GM10248 (cell line): ENCODE measurements at regions not wholly inside any gene's neighbourhood (a gene's known extent, or its start where the extent isn't known, plus 50 kb on each side); places are given as distances from the start of the nearest gene placed in this dataset.
"Not testable (repeated sequence)": the region's sequence is repeated elsewhere in the genome, so short reads cannot be mapped to it uniquely, and the experiment has no call there.

ENCODE experiments used
- CTCF ChIA-PET: fragments of 300-600 bp; sonication (Branson Sonifier 250); formaldehyde crosslinking; extraction: SDS; loops from one replicate; lab custom pipeline; 2021; ENCODE audit warnings: antibody characterized with exemption; lab: Yijun Ruan, JAX
- POLR2A ChIA-PET: fragments of 350-650 bp; sonication (Branson Sonifier 250); formaldehyde crosslinking; extraction: SDS; loops from one replicate; lab custom pipeline; 2020; ENCODE audit warnings: antibody characterized with exemption; lab: Yijun Ruan, JAX
- DNase-seq: peaks from one replicate; pipeline ENCODE4 v3.0.0; 2012; ENCODE audit errors: extremely low spot score
- TF ChIP-seq, protein P1 (sequence below): IDR thresholded peaks from 2 replicates; pipeline ENCODE4 v1.5.1; 2012; ENCODE audit warnings: mild to moderate bottlenecking, low read depth; ENCODE audit errors: extremely low read depth, missing control alignments, control extremely low read depth

DNA sequence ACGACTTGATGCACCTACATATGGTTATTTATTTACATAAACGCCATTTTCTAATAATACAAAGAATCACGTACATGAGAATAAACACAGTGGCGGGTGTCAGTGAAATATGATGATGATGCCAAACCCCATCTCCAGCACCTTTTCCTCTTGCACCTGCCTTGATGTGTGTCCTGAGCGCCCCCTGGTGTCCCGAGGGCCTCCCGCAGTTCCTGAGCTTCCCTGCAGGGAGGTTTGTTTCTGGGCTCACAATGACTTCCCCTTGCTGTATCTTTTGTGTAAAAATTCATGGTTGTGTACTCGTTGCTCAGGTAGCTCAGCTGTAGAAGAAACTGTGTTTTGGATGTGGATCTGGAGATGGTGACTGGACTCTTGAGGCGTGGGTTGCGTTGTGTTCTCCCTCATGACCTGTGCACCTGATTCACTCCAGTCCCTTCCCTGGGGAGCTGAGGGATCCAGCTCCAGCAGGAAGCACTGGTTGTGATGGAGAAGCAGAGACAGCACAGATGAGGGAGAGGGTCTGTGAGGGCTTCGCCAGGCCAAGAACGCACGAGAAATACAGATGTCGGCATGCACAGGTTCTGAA, 1037.8 kb downstream of the TMEM121 start:
- ChIA-PET POLR2A (no interaction called here), CTCF (interaction anchor here (0.6 to 17.9 kb wide), 47 partner anchors 9 to 267 kb away, joined by 3 to 235 read pairs (median 5); no protein-coding TSS in a partner anchor)
- TF ChIP-seq, protein P1, sequence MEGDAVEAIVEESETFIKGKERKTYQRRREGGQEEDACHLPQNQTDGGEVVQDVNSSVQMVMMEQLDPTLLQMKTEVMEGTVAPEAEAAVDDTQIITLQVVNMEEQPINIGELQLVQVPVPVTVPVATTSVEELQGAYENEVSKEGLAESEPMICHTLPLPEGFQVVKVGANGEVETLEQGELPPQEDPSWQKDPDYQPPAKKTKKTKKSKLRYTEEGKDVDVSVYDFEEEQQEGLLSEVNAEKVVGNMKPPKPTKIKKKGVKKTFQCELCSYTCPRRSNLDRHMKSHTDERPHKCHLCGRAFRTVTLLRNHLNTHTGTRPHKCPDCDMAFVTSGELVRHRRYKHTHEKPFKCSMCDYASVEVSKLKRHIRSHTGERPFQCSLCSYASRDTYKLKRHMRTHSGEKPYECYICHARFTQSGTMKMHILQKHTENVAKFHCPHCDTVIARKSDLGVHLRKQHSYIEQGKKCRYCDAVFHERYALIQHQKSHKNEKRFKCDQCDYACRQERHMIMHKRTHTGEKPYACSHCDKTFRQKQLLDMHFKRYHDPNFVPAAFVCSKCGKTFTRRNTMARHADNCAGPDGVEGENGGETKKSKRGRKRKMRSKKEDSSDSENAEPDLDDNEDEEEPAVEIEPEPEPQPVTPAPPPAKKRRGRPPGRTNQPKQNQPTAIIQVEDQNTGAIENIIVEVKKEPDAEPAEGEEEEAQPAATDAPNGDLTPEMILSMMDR, result peak; percentile 87
- DNase-seq, result peak; percentile 62

DNA sequence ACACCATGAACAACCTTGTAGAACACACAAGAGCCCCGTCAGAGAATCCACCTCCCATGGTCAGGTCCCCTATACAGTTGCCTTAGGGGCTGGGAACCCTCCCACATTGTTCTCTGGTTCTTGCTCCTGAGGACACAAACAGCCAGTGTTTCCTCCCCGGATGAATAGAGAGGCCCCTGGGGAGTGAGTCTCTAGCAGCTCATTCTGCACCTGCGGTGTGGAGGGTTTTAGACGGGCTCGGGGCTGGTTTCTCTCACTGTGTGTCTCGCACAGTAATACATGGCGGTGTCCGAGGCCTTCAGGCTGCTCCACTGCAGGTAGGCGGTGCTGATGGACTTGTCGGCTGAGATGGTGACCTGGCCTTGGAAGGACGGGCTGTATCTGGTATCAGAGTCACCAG, 1052.1 kb downstream of the TMEM121 start:
- ChIA-PET CTCF (interaction anchor here (0.7 to 1.5 kb wide), 9 partner anchors 11 to 162 kb away, joined by 3 to 7 read pairs (median 4); no protein-coding TSS in a partner anchor), POLR2A (no interaction called here)
- DNase-seq, result no peak
- TF ChIP-seq, protein P1, result no peak

DNA sequence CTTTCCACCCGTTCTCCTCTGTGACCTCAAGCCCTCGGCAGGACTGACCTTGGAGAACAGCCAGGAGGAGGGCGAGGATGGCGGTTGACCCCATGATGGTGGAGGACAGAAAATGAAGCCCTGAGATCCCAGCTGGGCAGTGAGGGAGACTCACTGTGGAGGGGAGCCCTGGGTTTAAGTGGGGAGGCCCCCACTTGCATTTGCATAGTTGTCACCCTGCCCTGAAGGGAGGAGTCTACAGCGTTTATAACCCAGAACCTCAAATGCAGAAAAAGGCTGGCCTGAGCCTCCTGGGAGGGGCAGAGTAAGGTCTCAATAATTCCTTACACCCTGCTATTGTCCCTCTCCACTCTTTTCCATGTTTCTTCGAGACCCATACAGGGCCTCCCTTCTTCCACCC, 1052.7 kb downstream of the TMEM121 start:
- ChIA-PET CTCF (interaction anchor here (1.0 to 1.5 kb wide), 7 partner anchors 10 to 162 kb away, joined by 3 to 7 read pairs (median 4); no protein-coding TSS in a partner anchor), POLR2A (no interaction called here)
- DNase-seq, result no peak
- TF ChIP-seq, protein P1, result no peak

DNA sequence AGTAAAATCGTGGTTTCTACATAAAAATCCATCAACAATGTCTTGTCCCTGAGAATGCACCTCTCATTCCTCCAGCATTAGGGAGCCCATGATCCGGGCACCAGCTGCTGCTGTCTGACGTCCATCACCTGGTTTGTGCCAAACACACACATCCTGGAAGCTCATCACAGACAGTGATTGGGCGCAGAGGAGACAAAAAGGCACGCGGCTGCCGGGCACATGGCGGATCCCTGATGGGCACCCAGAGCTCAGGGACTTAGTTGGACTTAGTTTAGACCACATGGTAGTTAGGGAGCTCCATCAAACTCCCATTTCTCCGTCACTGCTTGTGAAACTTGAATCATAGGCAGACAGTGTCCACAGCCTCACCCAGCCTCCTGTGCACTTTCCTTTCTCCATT, 1059.3 kb downstream of the TMEM121 start:
- ChIA-PET CTCF (interaction anchor here (0.7 to 8.1 kb wide), 17 partner anchors 10 to 245 kb away, joined by 3 to 79 read pairs (median 8); no protein-coding TSS in a partner anchor), POLR2A (no interaction called here)
- TF ChIP-seq, protein P1, result no peak

DNA sequence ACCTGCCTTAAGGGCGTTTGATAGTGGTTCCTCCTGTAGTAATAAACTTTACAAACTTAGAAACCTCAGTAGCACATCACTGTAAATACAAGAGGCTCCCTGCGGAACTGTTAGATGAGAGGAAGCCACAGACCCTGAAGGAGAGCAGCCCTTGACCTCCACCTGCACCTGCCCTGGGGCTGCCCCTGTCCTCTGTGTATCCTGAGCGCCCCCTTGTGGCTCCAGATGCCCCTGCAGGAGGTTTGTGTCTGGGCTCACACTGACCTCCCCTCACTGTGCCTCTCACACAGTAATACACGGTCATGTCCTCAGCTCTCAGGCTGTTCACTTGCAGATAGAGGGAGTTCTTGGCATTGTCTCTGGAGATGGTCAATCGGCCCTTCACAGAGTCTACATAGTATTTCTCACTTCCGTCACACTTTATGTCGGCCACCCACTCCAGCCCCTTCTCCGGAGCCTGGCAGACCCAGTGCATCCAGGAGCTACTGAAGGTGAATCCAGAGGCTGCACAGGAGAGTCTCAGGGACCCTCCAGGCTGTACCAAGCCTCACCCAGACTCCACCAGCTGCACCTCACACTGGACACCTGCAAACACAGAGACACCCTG, 1059.8 kb downstream of the TMEM121 start:
- peak; percentile 75 for DNase-seq
- ChIA-PET POLR2A (no interaction called here), CTCF (interaction anchor here (0.7 to 8.1 kb wide), 27 partner anchors 8 to 244 kb away, joined by 3 to 79 read pairs (median 4); no protein-coding TSS in a partner anchor)
- TF ChIP-seq, protein P1, result peak; percentile 85

More for the DNA sequence above, 1059.3 kb downstream of the TMEM121 start:
- DNase-seq, result no peak

DNA sequence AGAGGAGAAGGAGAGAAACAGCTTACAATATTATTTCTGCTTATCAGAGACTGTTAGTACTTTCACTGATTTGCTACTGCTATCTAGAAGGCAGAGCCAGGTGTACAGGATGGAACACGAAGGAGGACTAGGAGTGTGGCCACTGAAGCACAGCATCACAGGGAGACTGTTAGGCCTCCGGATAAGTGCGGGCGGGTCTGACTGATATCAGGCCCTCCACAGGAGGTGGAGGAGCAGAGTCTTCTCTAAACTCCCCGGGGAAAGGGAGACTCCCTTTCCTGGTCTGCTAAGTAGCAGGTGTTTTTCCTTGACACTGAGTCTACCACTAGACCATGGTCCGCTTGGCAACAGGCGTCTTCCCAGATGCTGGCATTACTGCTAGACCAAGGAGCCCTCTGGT, 1065.2 kb downstream of the TMEM121 start:
- DNase-seq, POLR2A ChIA-PET: not testable (repeated sequence)
- CTCF ChIA-PET, result interaction anchor here (0.7 to 8.8 kb wide), 16 partner anchors 9 to 100 kb away, joined by 3 to 90 read pairs (median 5); no protein-coding TSS in a partner anchor
